ENCODE measurements at regions not wholly inside any gene's neighbourhood (a gene's known extent, or its start where the extent isn't known, plus 50 kb on each side); places are given as distances from the start of the nearest gene placed in this dataset.

- no peak overlapping the region for H3K4me3 ChIP-seq (ENCODE audit: low read depth, low read length)
- no peak for TF ChIP-seq CTCF (IDR thresholded peaks at IDR 0.05; ENCODE audit: insufficient read depth, low read depth, low read length, missing control alignments)
- DNase-seq (ENCODE audit: low read depth), result no peak
Measured at GRCh38 chr2:41750829-41751228, 297.0 kb upstream of the PKDCC start.

- no peak for TF ChIP-seq CTCF (IDR thresholded peaks at IDR 0.05; ENCODE audit: insufficient read depth, low read depth, low read length, missing control alignments)
- no peak for DNase-seq (ENCODE audit: low read depth)
- no peak overlapping the region for H3K4me3 ChIP-seq (ENCODE audit: low read depth, low read length)
Measured at GRCh38 chr2:41759880-41760279, 287.9 kb upstream of the PKDCC start.

GRCh38 chr2:41763141-41763540 lies 284.7 kb upstream of the PKDCC start:
- TF ChIP-seq CTCF (IDR thresholded peaks at IDR 0.05; ENCODE audit: insufficient read depth, low read depth, low read length, missing control alignments), result no peak
- DNase-seq (ENCODE audit: low read depth), result no peak
- no peak overlapping the region for H3K4me3 ChIP-seq (ENCODE audit: low read depth, low read length)

GRCh38 chr2:41764131-41764530 lies 283.7 kb upstream of the PKDCC start:
- DNase-seq (ENCODE audit: low read depth), result no peak
- no peak overlapping the region for H3K4me3 ChIP-seq (ENCODE audit: low read depth, low read length)
- TF ChIP-seq CTCF (IDR thresholded peaks at IDR 0.05; ENCODE audit: insufficient read depth, low read depth, low read length, missing control alignments), result no peak

- no peak for TF ChIP-seq CTCF (IDR thresholded peaks at IDR 0.05; ENCODE audit: insufficient read depth, low read depth, low read length, missing control alignments)
- no peak overlapping the region for H3K4me3 ChIP-seq (ENCODE audit: low read depth, low read length)
- DNase-seq (ENCODE audit: low read depth), result no peak
Measured at GRCh38 chr2:41764919-41765318, 282.9 kb upstream of the PKDCC start.

GRCh38 chr2:41768310-41768709 lies 279.5 kb upstream of the PKDCC start:
- TF ChIP-seq CTCF (IDR thresholded peaks at IDR 0.05; ENCODE audit: insufficient read depth, low read depth, low read length, missing control alignments), result no peak
- H3K4me3 ChIP-seq (ENCODE audit: low read depth, low read length), result no peak overlapping the region
- DNase-seq (ENCODE audit: low read depth), result no peak

GRCh38 chr2:41771710-41772109 lies 276.1 kb upstream of the PKDCC start:
- no peak overlapping the region for H3K4me3 ChIP-seq (ENCODE audit: low read depth, low read length)
- no peak for DNase-seq (ENCODE audit: low read depth)
- TF ChIP-seq CTCF (IDR thresholded peaks at IDR 0.05; ENCODE audit: insufficient read depth, low read depth, low read length, missing control alignments), result no peak

All from GM12865 (cell line).